ENCODE measurements at regions not wholly inside any gene's neighbourhood (a gene's known extent, or its start where the extent isn't known, plus 50 kb on each side); places are given as distances from the start of the nearest gene placed in this dataset.

- TF ChIP-seq POLR2A (IDR thresholded peaks at IDR 0.05) (no peak), CTCF (IDR thresholded peaks at IDR 0.05) (no peak), POLR2AphosphoS5 (IDR thresholded peaks at IDR 0.05; ENCODE audit: insufficient read depth in 1 of 2, low read depth in 1 of 2) (no peak)
These were observed 350.2 kb downstream of the FOXL1 start for GRCh38 chr16:86928523-86929011.

All from vagina (tissue), 2 donors.